Activated T-cell treated with anti-CD3 and anti-CD28 coated beads, Interleukin-2, amount 50 U/mL, for 4 hours (primary cell): ENCODE measurements at regions not wholly inside any gene's neighbourhood (a gene's known extent, or its start where the extent isn't known, plus 50 kb on each side); places are given as distances from the start of the nearest gene placed in this dataset.
"Not testable (repeated sequence)": the region's sequence is repeated elsewhere in the genome, so short reads cannot be mapped to it uniquely, and the experiment has no call there.

ENCODE experiments used
- ATAC-seq, 2 donors: fragments of 200-7000 bp; cut with Tn5 transposase; one replicate each; pipeline ENCODE4 v1.10.0; 2021
- DNase-seq: peaks from one replicate; pipeline ENCODE4 v3.0.0-alpha.2; 2020
- H3K27me3 Mint-ChIP-seq: one replicate; pipeline ENCODE4 v1.8.0; 2021; ENCODE audit warnings: low read depth, mixed read lengths
- H3K36me3 Mint-ChIP-seq: one replicate; pipeline ENCODE4 v1.8.0; 2022; ENCODE audit warnings: mixed read lengths; ENCODE audit not compliant: insufficient read depth
- H3K4me1 Mint-ChIP-seq: one replicate; pipeline ENCODE4 v1.8.0; 2021; ENCODE audit warnings: low read depth, mixed read lengths
- H3K4me3 Mint-ChIP-seq: one replicate; pipeline ENCODE4 v1.8.0; 2021; ENCODE audit warnings: mild to moderate bottlenecking, moderate library complexity, mixed read lengths
- H3K9me3 Mint-ChIP-seq: one replicate; pipeline ENCODE4 v1.8.0; 2021; ENCODE audit warnings: mixed read lengths

DNA sequence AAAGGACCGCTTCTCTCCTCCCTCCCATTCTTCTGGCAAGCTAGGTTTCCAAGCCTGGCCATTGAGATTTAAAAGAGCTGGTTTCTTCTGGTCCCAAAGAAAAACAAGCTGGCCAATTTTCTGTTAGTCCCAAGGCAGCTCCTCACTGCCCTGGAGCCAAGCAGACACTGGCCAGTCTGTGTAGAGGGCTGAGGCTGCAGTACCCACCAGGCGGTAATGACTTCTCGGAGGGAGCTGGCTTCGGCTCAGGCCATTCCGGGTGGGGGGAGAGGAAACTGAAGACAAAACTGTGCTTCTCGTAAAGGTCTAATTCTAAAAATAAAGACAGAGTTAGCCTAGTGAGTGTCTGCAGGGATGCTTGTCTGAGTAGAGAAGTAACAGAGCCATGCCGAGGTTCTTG, 78.5 kb upstream of the SMAD3 start:
- H3K9me3 Mint-ChIP-seq: peaks cover 5% of the 10 kb centered on the region
- H3K36me3 Mint-ChIP-seq: peaks cover 2% of the 10 kb centered on the region
- no peaks in the 10 kb centered on the region for H3K4me1 Mint-ChIP-seq
- no peak for ATAC-seq
- H3K4me3 Mint-ChIP-seq: no peak overlapping the region
- peaks cover 13% of the 10 kb centered on the region for H3K27me3 Mint-ChIP-seq
- DNase-seq: no peak

DNA sequence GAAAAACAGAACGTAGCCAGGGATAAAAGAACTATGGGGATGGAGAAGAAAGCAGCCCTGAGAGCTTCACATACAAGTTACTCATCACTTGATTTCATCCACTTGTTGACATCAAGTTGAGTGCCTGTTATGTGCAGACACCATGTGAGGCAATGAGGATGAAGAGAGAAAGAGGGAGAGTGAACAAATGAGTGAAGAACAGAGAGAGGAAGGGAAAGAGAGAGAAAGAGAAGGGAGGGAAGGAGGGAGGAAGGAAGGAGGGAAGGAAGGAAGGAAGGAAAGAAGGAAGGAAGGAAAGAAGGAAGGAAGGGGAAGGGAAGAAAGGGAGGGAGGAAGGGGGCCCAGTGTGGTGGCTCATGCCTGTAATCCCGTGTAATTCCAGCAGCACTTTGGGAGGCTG, 72.3 kb upstream of the SMAD3 start:
- Mint-ChIP-seq H3K27me3 (no peaks in the 10 kb centered on the region), H3K9me3 (peaks cover 5% of the 10 kb centered on the region), H3K4me3 (no peak overlapping the region), H3K36me3 (peaks cover 2% of the 10 kb centered on the region), H3K4me1 (no peaks in the 10 kb centered on the region)
- DNase-seq: no peak
- ATAC-seq: no peak

DNA sequence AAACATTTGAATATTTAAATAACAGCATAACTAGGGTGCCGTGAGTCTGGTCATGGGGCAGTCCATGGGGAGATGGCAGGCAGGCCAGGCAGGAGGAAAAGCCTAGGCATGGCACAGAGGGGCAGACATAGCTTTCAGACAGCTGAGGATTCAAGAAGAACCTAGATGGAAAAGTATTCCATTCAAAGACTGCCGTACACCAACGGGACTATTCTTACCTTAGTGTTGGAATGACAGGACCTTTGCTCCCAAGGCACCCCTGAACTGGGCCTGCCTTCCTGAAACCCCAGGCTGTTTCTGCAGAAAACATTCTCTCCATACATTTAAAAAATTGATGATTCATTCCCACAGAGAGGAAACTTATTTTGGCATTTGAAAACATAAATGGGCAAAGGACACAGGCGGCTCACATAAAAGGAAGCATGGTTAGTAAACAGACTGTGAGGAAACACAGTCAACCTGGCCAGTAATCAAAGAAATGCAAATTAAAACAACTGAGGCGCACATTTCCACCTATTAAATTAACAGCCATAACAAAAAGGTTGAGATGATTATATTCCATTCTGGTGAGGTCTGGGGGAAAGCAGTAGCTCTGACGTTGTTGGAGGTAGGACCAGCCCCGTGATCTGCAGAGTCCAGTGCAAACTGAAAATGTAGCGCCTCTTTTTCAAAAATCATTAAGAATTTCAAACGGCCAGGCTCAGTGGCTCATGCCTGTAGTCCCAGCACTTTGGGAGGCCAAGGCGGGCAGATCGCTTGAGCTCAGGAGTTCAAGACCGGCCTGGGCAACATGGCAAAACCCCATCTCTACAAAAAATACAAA, 71.3 kb upstream of the SMAD3 start:
- ATAC-seq: no peak

DNA sequence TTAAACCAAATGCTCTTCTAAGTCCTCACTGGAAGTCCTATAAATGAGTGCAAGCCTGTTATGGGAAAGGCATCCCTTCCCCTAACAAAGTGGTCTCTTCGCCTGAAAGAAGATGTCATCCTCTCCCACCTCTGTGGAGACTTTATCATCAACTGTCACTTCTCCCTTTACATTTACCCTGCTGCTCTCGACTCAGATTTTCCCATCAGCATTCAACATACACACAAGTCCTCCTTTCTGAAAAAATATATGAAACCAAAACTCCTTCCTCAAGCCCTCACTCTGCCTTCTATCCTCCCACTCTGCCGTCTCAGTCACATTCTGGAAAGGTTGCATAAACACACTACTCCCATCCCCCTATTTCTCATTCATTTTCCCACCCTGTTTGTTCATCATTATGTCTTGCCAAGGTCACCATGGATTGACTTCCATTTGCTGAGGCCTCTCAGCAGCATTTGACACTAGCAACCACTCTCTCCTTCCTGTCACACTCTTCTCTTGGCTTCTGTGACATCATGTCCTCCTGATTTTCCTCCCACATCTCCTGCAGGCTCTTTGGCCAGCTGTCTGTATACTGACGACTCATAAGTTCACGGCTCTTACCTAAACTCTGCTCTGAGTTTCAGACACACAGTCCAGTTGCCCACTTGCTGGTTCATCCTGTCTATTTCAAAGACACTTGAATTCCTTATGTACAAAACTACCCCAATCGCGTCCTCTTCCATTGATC, 70.3 kb upstream of the SMAD3 start:
- no peak for ATAC-seq
- no peaks in the 10 kb centered on the region for H3K27me3 Mint-ChIP-seq
- H3K4me3 Mint-ChIP-seq: no peak overlapping the region
- no peaks in the 10 kb centered on the region for H3K4me1 Mint-ChIP-seq
- peaks cover 5% of the 10 kb centered on the region for H3K9me3 Mint-ChIP-seq
- no peaks in the 10 kb centered on the region for H3K36me3 Mint-ChIP-seq
- no peak for DNase-seq

More for the DNA sequence above, 71.3 kb upstream of the SMAD3 start:
- H3K36me3 Mint-ChIP-seq: no peaks in the 10 kb centered on the region
- H3K4me3 Mint-ChIP-seq: no peak overlapping the region
- H3K4me1 Mint-ChIP-seq: no peaks in the 10 kb centered on the region
- peaks cover 9% of the 10 kb centered on the region for H3K9me3 Mint-ChIP-seq
- no peak for DNase-seq
- H3K27me3 Mint-ChIP-seq: no peaks in the 10 kb centered on the region

DNA sequence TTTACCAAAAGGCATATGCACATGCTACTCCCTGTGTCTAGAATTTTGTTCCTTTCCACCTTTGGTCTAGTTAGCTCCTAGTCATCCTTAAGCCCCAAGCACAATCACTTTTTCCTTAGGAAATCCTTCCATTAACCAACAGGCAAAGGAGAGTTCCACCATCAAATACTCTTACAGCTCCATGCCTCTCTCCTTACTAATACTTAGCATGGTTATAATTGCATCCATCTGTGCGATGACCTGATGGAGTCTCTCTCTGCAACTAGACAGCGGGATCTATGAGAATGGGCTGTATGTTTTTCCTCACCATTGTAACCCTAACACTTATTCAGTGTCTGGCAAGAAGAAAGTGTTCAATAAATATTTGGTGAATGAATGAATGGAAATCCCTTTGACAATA, 69.3 kb upstream of the SMAD3 start:
- Mint-ChIP-seq H3K9me3 (peaks cover 5% of the 10 kb centered on the region), H3K27me3 (no peaks in the 10 kb centered on the region), H3K4me1 (no peaks in the 10 kb centered on the region), H3K4me3 (no peak overlapping the region), H3K36me3 (no peaks in the 10 kb centered on the region)
- DNase-seq (no peak), ATAC-seq (no peak)

DNA sequence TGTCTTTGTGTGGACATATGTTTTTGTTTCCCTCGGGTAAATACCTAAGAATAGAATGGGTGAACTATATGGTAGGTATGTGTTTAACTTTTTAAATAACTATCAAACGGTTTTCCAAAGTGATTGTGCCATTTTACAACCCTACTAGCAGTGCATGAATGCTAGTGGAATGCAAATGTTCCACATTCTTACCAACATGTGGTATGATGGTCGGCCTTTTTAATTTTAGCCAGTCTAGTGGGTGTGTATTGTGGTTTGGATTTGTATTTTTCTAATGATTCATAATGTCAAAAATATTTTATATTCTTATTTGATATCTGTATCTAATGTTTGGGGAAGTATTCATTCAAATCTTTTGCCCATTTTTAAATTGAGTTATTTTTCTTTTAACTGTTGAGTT, 68.2 kb upstream of the SMAD3 start:
- no peak for ATAC-seq
- H3K27me3 Mint-ChIP-seq: no peaks in the 10 kb centered on the region
- H3K9me3 Mint-ChIP-seq: peaks cover 5% of the 10 kb centered on the region
- no peaks in the 10 kb centered on the region for H3K36me3 Mint-ChIP-seq
- no peak for DNase-seq
- H3K4me1 Mint-ChIP-seq: no peaks in the 10 kb centered on the region
- H3K4me3 Mint-ChIP-seq: no peak overlapping the region

DNA sequence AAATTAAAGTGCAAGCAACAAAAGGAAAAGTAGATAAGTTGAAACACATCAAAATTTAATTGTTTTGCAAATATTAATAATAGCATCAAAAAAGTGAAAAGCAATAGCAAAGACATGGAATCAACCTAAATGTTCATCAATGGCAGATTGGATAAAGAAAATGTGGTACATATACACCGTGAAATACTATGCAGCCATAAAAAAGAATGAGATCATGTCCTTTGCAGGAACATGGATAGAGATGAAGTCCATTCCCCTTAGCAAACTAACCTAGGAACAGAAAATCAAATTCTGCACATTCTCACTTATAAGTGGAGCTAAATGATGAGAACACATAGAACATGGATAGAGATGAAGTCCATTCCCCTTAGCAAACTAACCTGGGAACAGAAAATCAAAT, 67.2 kb upstream of the SMAD3 start:
- H3K4me3 Mint-ChIP-seq, ATAC-seq, H3K4me1 Mint-ChIP-seq, H3K36me3 Mint-ChIP-seq, DNase-seq, H3K27me3 Mint-ChIP-seq, H3K9me3 Mint-ChIP-seq: not testable (repeated sequence)

DNA sequence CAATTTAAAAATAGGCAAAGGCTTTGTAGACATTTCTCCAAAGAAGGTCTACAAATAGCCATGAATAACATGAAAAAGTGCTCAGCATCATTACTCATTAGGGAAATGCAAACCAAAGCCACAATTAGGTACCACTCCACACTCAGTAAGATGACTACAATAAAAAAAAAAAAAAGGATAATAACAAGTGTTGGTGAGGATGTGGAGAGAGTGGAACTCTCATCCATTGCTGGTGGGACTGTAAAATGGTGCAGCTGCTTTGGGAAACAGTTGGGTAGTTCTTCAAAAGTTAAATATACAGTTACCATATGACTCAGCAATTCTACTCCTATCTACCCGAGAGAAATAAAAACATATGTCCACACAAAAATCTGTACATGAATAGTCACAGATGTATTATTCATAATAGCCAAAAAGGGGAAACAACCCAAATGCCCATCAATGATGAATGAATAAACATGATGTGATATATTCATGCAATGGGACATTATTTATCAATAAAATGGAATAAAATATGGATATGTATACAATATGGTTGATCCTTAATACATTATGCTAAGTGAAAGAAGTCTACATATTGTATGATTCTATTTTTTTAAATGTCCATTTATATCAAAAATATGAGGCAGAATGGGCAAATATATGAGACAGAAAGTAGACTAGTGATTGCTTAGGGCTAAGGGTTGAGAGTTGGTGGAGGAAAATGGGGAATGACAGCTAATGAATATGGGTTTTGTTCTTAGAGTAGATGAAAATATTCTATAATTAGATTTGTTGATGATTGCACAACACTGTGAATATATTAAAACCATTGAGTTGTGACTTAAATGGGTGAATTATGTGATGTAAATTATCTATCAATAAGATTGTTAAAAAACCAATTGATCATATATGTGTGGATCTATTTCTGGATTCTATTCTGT, 66.1 kb upstream of the SMAD3 start:
- DNase-seq (no peak), ATAC-seq (no peak)
- no peak overlapping the region for H3K4me3 Mint-ChIP-seq

DNA sequence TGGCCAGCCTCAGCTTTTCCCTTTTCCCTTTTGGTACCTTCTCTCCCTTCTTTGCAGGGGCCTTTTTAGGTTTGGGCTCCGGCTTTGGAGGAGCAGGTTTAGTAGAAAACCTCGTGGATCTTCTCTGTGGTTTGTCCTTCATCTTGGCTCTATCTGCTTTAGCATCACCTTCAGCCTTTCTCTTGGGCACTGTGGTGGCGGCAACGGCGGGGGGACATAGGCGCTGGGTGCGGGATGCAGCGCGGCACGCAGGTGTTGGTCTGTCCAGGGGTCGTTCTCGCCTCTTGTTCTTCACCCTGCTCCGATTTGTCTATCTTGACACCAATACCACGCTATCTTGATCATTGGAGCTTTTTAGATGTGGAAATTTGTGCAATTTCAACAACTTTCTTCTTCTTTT, 64.5 kb upstream of the SMAD3 start:
- Mint-ChIP-seq H3K36me3 (no peaks in the 10 kb centered on the region), H3K4me1 (no peaks in the 10 kb centered on the region), H3K27me3 (no peaks in the 10 kb centered on the region), H3K4me3 (no peak overlapping the region), H3K9me3 (peaks cover 5% of the 10 kb centered on the region)
- ATAC-seq: no peak
- no peak for DNase-seq

More for the DNA sequence above, 66.1 kb upstream of the SMAD3 start:
- Mint-ChIP-seq H3K36me3 (no peaks in the 10 kb centered on the region), H3K4me1 (no peaks in the 10 kb centered on the region), H3K9me3 (peaks cover 5% of the 10 kb centered on the region), H3K27me3 (no peaks in the 10 kb centered on the region)

DNA sequence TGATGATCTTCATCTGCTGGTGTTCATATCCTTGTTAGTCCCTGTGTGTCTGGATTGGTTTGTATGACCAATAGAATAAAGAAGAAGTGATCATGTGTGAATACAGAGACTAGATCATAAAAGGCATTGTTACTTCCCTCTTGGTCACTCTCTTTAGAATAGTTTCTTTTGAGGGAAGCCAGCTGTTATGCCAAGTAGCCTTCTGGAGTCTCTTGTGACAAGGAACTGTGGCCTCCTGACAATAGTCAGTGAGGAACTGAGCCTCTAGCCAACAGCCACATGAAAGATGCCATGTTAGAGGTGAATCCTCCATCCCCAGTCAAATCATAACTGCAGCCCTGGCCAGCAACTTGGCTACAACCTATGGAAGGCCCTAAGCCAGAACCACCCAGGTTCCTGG, 63.0 kb upstream of the SMAD3 start:
- Mint-ChIP-seq H3K9me3 (peaks cover 5% of the 10 kb centered on the region), H3K27me3 (no peaks in the 10 kb centered on the region), H3K36me3 (no peaks in the 10 kb centered on the region), H3K4me3 (no peak overlapping the region), H3K4me1 (no peaks in the 10 kb centered on the region)
- DNase-seq (no peak), ATAC-seq (no peak)

DNA sequence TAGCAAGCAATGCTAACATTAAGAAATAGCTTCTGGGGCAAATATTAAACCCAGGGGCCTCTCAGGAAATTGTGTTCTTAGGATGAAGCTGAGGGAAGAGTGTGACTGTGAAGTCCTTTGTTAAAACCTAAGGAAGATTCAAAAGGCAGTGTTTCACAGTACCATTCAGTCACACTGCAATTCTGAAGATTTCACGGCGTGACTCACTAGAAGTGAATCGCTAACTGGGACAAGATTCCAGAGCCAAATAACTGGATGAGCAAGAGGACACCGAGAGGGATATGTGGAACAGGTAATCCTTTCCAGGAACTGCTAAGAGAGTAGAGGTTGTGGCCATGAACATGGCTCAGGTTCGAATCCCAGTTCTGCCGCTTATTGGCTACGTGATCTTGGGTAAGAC, 61.8 kb upstream of the SMAD3 start:
- ATAC-seq: no peak
- no peak for DNase-seq
- H3K9me3 Mint-ChIP-seq: no peaks in the 10 kb centered on the region
- H3K4me3 Mint-ChIP-seq: no peak overlapping the region
- no peaks in the 10 kb centered on the region for H3K27me3 Mint-ChIP-seq
- no peaks in the 10 kb centered on the region for H3K36me3 Mint-ChIP-seq
- H3K4me1 Mint-ChIP-seq: no peaks in the 10 kb centered on the region

DNA sequence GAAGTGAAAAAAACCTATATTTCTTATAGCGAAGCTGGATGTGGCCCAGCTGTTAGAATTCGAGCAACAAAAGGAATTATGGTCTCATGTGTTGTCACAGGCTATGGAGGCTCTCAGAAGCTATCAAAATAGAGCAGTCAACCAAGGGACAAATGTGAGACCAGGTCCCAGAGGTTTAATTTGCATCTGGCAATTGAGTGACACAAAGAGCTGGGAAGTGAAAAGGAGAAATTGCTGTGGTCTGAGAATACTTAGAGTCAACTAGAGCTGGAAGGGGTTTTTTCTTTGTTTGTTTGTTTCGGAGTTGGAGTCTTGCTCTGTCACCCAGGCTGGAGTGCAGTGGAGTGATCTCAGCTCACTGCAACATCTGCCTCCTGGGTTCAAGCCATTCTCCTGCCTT, 61.3 kb upstream of the SMAD3 start:
- ATAC-seq: no peak
- Mint-ChIP-seq H3K36me3 (no peaks in the 10 kb centered on the region), H3K4me1 (no peaks in the 10 kb centered on the region), H3K4me3 (no peak overlapping the region), H3K9me3 (no peaks in the 10 kb centered on the region), H3K27me3 (no peaks in the 10 kb centered on the region)
- no peak for DNase-seq

DNA sequence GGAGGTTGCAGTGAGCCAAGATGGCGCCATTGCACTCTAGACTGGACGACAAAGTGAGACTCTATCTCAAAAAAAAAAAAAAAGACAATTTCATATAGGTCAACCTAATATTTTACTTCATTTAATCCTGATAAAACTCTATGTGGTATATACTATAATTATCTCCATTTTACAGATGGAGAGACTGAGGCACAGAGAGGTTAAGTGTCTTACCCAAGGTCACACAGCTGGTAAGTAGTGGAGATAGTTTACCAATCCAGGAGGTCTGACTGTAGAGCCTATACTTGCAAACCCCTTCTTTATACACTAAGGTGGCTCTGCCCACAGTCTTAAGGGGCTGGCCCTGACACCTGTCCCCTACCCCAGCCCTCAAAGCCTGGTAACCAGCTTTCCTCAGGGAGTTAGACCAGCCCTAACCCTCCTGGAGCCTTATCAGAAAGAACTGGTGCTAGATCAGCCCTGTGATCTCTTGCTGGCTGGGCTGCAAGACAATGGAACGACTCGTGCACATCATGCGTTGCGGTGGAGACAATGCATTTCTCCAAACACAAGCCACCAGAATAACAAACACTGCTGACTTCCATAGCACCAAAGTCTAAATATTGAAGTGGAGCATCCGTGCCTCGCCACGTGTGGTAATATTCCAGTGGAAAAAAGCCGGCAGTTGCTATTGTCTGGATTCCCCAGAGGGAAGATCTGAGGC, 60.0 kb upstream of the SMAD3 start:
- DNase-seq (no peak), ATAC-seq (no peak)
- Mint-ChIP-seq H3K9me3 (no peaks in the 10 kb centered on the region), H3K27me3 (no peaks in the 10 kb centered on the region), H3K4me3 (no peak overlapping the region), H3K36me3 (no peaks in the 10 kb centered on the region), H3K4me1 (no peaks in the 10 kb centered on the region)
